Right lobe of liver (tissue), 4 donors: ENCODE measurements at regions not wholly inside any gene's neighbourhood (a gene's known extent, or its start where the extent isn't known, plus 50 kb on each side); places are given as distances from the start of the nearest gene placed in this dataset.

Experiments used
- CTCF ChIP-seq, 4 donors: fragments of 200-600 bp in 3 of 4; fragments of 450-650 bp in 1 of 4; IDR thresholded peaks; one replicate each; pipeline versions ENCODE4 v1.5.1 to v1.8.0; 2016 to 2022; ENCODE audit warnings: antibody characterized with exemption in 4 of 4, mild to moderate bottlenecking in 2 of 4
- POLR2A ChIP-seq: fragments of 450-650 bp; IDR thresholded peaks from one replicate; pipeline ENCODE4 v1.6.1; 2017; ENCODE audit warnings: antibody characterized with exemption, mild to moderate bottlenecking
- donor health status: DM: no; HTN: no; CAD: no.
- donor health status: DM: no; HTN: no; CAD: no.
- donor health status: DM: no; HTN: yes; CAD: no.

GRCh38 chr17:77581480-77581879, 377.0 kb upstream of the TNRC6C start:
- TF ChIP-seq CTCF (IDR thresholded peaks at IDR 0.05) (no peak), POLR2A (no peak)
